HG02763 (cell line): ENCODE measurements at regions not wholly inside any gene's neighbourhood (a gene's known extent, or its start where the extent isn't known, plus 50 kb on each side); places are given as distances from the start of the nearest gene placed in this dataset.

Experiments used
- ATAC-seq: cut with Tn5 transposase; IDR thresholded peaks from one replicate; pipeline ENCODE4 v1.9.1; 2021; ENCODE audit warnings: mild to moderate bottlenecking, moderate library complexity; ENCODE audit not compliant: unreplicated experiment

- no peak for ATAC-seq
Measured at GRCh38 chr6:113644861-113645575, 212.1 kb upstream of the MARCKS start.

- ATAC-seq = no peak
Measured at GRCh38 chr6:113645576-113645970, 211.6 kb upstream of the MARCKS start.

- no peak for ATAC-seq
Measured at GRCh38 chr6:113645986-113646385, 211.2 kb upstream of the MARCKS start.

- ATAC-seq = no peak
Measured at GRCh38 chr6:113646701-113647100, 210.4 kb upstream of the MARCKS start.

- ATAC-seq = peak; percentile 28
Measured at GRCh38 chr6:113647143-113647889, 209.8 kb upstream of the MARCKS start.

GRCh38 chr6:113648698-113649097 is 208.4 kb upstream of the MARCKS start:
- ATAC-seq = no peak

GRCh38 chr6:113649276-113649675 is 207.9 kb upstream of the MARCKS start:
- no peak for ATAC-seq

- ATAC-seq = no peak
Measured at GRCh38 chr6:113649880-113650609, 207.1 kb upstream of the MARCKS start.

- no peak for ATAC-seq
Measured at GRCh38 chr6:113650610-113650979, 206.6 kb upstream of the MARCKS start.

GRCh38 chr6:113651120-113651519 is 206.0 kb upstream of the MARCKS start:
- ATAC-seq = no peak

GRCh38 chr6:113651920-113652319 is 205.2 kb upstream of the MARCKS start:
- no peak for ATAC-seq

- ATAC-seq = no peak
Measured at GRCh38 chr6:113653275-113653674, 203.9 kb upstream of the MARCKS start.

- ATAC-seq = no peak
Measured at GRCh38 chr6:113654396-113654795, 202.7 kb upstream of the MARCKS start.

GRCh38 chr6:113655761-113656160 is 201.4 kb upstream of the MARCKS start:
- ATAC-seq = no peak

GRCh38 chr6:113659762-113660404 is 197.3 kb upstream of the MARCKS start:
- ATAC-seq = no peak

GRCh38 chr6:113660819-113661218 is 196.3 kb upstream of the MARCKS start:
- ATAC-seq = no peak

GRCh38 chr6:113662093-113662665 is 195.0 kb upstream of the MARCKS start:
- peak; percentile 3 for ATAC-seq

- peak; percentile 70 for ATAC-seq
Measured at GRCh38 chr6:113662688-113663333, 194.3 kb upstream of the MARCKS start.

GRCh38 chr6:113664909-113665308 is 192.2 kb upstream of the MARCKS start:
- no peak for ATAC-seq

GRCh38 chr6:113668641-113669408 is 188.3 kb upstream of the MARCKS start:
- ATAC-seq = no peak
